SJSA1 (cell line): ENCODE measurements at regions not wholly inside any gene's neighbourhood (a gene's known extent, or its start where the extent isn't known, plus 50 kb on each side); places are given as distances from the start of the nearest gene placed in this dataset.
A peak's percentile ranks its signal among the peaks of the same experiment; 100 is the strongest.

ENCODE experiments used
- DNase-seq, 2 experiments: peaks; one replicate each; pipeline ENCODE4 v3.0.0-alpha.2; 2015 to 2020; ENCODE audit warnings: low spot score in 2 of 2, low read depth in 1 of 2
- H3K27ac ChIP-seq: fragments of 250-450 bp; sonication (Bioruptor Pico); 2 replicates; pipeline ENCODE4 v1.5.1; 2020; ENCODE audit warnings: mild to moderate bottlenecking, moderate library complexity
- H3K27me3 ChIP-seq: fragments of 250-450 bp; sonication (Bioruptor Pico); replicated peaks from 2 replicates; pipeline ENCODE4 v1.5.1; 2020; ENCODE audit warnings: mild to moderate bottlenecking, moderate library complexity
- H3K36me3 ChIP-seq: fragments of 250-450 bp; sonication (Bioruptor Pico); 2 replicates; pipeline ENCODE4 v1.5.1; 2020; ENCODE audit warnings: mild to moderate bottlenecking
- H3K4me1 ChIP-seq: fragments of 250-450 bp; sonication (Bioruptor Pico); replicated peaks from 2 replicates; pipeline ENCODE4 v1.6.1; 2021; ENCODE audit warnings: mild to moderate bottlenecking
- H3K4me3 ChIP-seq: fragments of 250-450 bp; sonication (Bioruptor Pico); 2 replicates; pipeline ENCODE4 v1.5.1; 2020; ENCODE audit warnings: mild to moderate bottlenecking
- H3K9me3 ChIP-seq: fragments of 250-450 bp; sonication (Bioruptor Pico); replicated peaks from 2 replicates; pipeline ENCODE4 v1.5.1; 2020; ENCODE audit warnings: mild to moderate bottlenecking

GRCh38 chr13:73772449-73773167 is 361.6 kb downstream of the KLF12 start:
- H3K4me3 ChIP-seq = no peak overlapping the region
- H3K27ac ChIP-seq = no peak overlapping the region
- H3K36me3 ChIP-seq = no peaks in the 10 kb centered on the region
- H3K4me1 ChIP-seq = no peaks in the 10 kb centered on the region
- DNase-seq = no peak
- no peaks in the 10 kb centered on the region for H3K27me3 ChIP-seq
- H3K9me3 ChIP-seq = no peaks in the 10 kb centered on the region

- H3K4me3 ChIP-seq = no peak overlapping the region
- H3K4me1 ChIP-seq = no peaks in the 10 kb centered on the region
- H3K36me3 ChIP-seq = no peaks in the 10 kb centered on the region
- H3K27ac ChIP-seq = no peak overlapping the region
- no peaks in the 10 kb centered on the region for H3K9me3 ChIP-seq
- H3K27me3 ChIP-seq = no peaks in the 10 kb centered on the region
- DNase-seq = no peak
Measured at GRCh38 chr13:73767747-73768315, 366.4 kb downstream of the KLF12 start.

- Histone ChIP-seq H3K27ac (no peak overlapping the region), H3K4me1 (no peaks in the 10 kb centered on the region), H3K4me3 (no peak overlapping the region), H3K36me3 (no peaks in the 10 kb centered on the region), H3K9me3 (no peaks in the 10 kb centered on the region), H3K27me3 (no peaks in the 10 kb centered on the region)
- no peak for DNase-seq
Measured at GRCh38 chr13:73767191-73767741, 366.9 kb downstream of the KLF12 start.

GRCh38 chr13:73765651-73766384 is 368.4 kb downstream of the KLF12 start:
- Histone ChIP-seq H3K36me3 (no peaks in the 10 kb centered on the region), H3K4me3 (no peak overlapping the region), H3K27ac (no peak overlapping the region), H3K27me3 (no peaks in the 10 kb centered on the region), H3K4me1 (no peaks in the 10 kb centered on the region), H3K9me3 (no peaks in the 10 kb centered on the region)
- no peak for DNase-seq

GRCh38 chr13:73759434-73759833 is 374.8 kb downstream of the KLF12 start:
- Histone ChIP-seq H3K27me3 (no peaks in the 10 kb centered on the region), H3K36me3 (no peaks in the 10 kb centered on the region), H3K4me1 (no peaks in the 10 kb centered on the region)

GRCh38 chr13:73757481-73758233 is 376.5 kb downstream of the KLF12 start:
- H3K9me3 ChIP-seq = no peaks in the 10 kb centered on the region
- no peaks in the 10 kb centered on the region for H3K27me3 ChIP-seq
- no peaks in the 10 kb centered on the region for H3K36me3 ChIP-seq
- H3K4me3 ChIP-seq = no peak overlapping the region
- DNase-seq = no peak
- no peaks in the 10 kb centered on the region for H3K4me1 ChIP-seq
- H3K27ac ChIP-seq = no peak overlapping the region

More at GRCh38 chr13:73759434-73759833, 374.8 kb downstream of the KLF12 start:
- Histone ChIP-seq H3K27ac (no peak overlapping the region), H3K4me3 (no peak overlapping the region), H3K9me3 (no peaks in the 10 kb centered on the region)
- no peak for DNase-seq

GRCh38 chr13:73754727-73755292 is 379.4 kb downstream of the KLF12 start:
- H3K27me3 ChIP-seq = no peaks in the 10 kb centered on the region
- H3K4me3 ChIP-seq = no peak overlapping the region
- peak in 1 of 2 experiments; percentile 30 for DNase-seq
- no peak overlapping the region for H3K27ac ChIP-seq
- H3K36me3 ChIP-seq = no peaks in the 10 kb centered on the region
- H3K9me3 ChIP-seq = no peaks in the 10 kb centered on the region
- no peaks in the 10 kb centered on the region for H3K4me1 ChIP-seq

GRCh38 chr13:73754241-73754640 is 380.0 kb downstream of the KLF12 start:
- no peaks in the 10 kb centered on the region for H3K4me1 ChIP-seq
- no peak overlapping the region for H3K27ac ChIP-seq
- H3K9me3 ChIP-seq = no peaks in the 10 kb centered on the region
- DNase-seq = no peak
- no peaks in the 10 kb centered on the region for H3K27me3 ChIP-seq
- no peaks in the 10 kb centered on the region for H3K36me3 ChIP-seq
- H3K4me3 ChIP-seq = no peak overlapping the region

GRCh38 chr13:73751290-73751689 is 382.9 kb downstream of the KLF12 start:
- Histone ChIP-seq H3K27ac (no peak overlapping the region), H3K36me3 (no peaks in the 10 kb centered on the region), H3K4me1 (no peaks in the 10 kb centered on the region), H3K27me3 (no peaks in the 10 kb centered on the region), H3K9me3 (no peaks in the 10 kb centered on the region), H3K4me3 (no peak overlapping the region)
- DNase-seq = no peak

- Histone ChIP-seq H3K27me3 (no peaks in the 10 kb centered on the region), H3K36me3 (no peaks in the 10 kb centered on the region), H3K27ac (no peak overlapping the region), H3K4me3 (no peak overlapping the region), H3K9me3 (no peaks in the 10 kb centered on the region), H3K4me1 (no peaks in the 10 kb centered on the region)
- no peak for DNase-seq
Measured at GRCh38 chr13:73748404-73748803, 385.8 kb downstream of the KLF12 start.

GRCh38 chr13:73745190-73745589 is 389.0 kb downstream of the KLF12 start:
- Histone ChIP-seq H3K27me3 (no peaks in the 10 kb centered on the region), H3K27ac (no peak overlapping the region), H3K9me3 (no peaks in the 10 kb centered on the region), H3K36me3 (no peaks in the 10 kb centered on the region), H3K4me1 (no peaks in the 10 kb centered on the region), H3K4me3 (no peak overlapping the region)
- DNase-seq = no peak

GRCh38 chr13:73742982-73743381 is 391.2 kb downstream of the KLF12 start:
- H3K4me3 ChIP-seq = no peak overlapping the region
- no peaks in the 10 kb centered on the region for H3K36me3 ChIP-seq
- no peaks in the 10 kb centered on the region for H3K9me3 ChIP-seq
- DNase-seq = no peak
- no peaks in the 10 kb centered on the region for H3K27me3 ChIP-seq
- H3K4me1 ChIP-seq = no peaks in the 10 kb centered on the region
- no peak overlapping the region for H3K27ac ChIP-seq

- Histone ChIP-seq H3K4me1 (no peaks in the 10 kb centered on the region), H3K9me3 (no peaks in the 10 kb centered on the region), H3K4me3 (no peak overlapping the region), H3K27ac (no peak overlapping the region), H3K36me3 (no peaks in the 10 kb centered on the region), H3K27me3 (no peaks in the 10 kb centered on the region)
- DNase-seq = no peak
Measured at GRCh38 chr13:73741742-73742141, 392.5 kb downstream of the KLF12 start.
